ENCODE measurements at regions not wholly inside any gene's neighbourhood (a gene's known extent, or its start where the extent isn't known, plus 50 kb on each side); places are given as distances from the start of the nearest gene placed in this dataset.

DNA sequence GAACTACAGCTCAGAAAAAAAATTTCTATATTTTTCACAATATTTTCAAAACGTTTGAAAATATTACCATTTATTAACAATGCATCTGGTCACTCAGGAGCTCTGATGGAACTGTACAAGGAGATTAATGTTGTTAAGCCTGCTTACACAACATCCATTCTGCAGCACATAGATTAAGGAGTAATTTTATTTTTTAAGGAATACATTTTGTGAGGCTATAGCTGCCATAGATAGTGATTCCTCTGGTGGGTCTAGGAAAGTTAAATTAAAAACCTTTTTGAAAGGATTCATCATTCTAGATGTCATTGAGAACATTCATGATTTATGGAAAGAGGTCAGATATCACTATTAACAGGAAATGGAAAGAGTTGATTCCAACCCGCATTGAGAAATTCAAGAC is 196.9 kb downstream of the C3orf38 start:
- no peak for TF ChIP-seq CTCF (IDR thresholded peaks at IDR 0.05; ENCODE audit: low read depth, low read length)
- H3K27ac ChIP-seq (ENCODE audit: low read depth, low read length): no peak overlapping the region
- DNase-seq (ENCODE audit: low read depth, low spot score): no peak
- H3K27me3 ChIP-seq (ENCODE audit: control insufficient read depth, insufficient read depth, low read length): no peaks in the 10 kb centered on the region
- H3K4me3 ChIP-seq (ENCODE audit: low read depth, low read length): no peak overlapping the region
- no peaks in the 10 kb centered on the region for H3K9me3 ChIP-seq (ENCODE audit: control insufficient read depth, insufficient read depth, low read length)
- ChIA-PET POLR2A (no interaction called here), CTCF (no interaction called here)

DNA sequence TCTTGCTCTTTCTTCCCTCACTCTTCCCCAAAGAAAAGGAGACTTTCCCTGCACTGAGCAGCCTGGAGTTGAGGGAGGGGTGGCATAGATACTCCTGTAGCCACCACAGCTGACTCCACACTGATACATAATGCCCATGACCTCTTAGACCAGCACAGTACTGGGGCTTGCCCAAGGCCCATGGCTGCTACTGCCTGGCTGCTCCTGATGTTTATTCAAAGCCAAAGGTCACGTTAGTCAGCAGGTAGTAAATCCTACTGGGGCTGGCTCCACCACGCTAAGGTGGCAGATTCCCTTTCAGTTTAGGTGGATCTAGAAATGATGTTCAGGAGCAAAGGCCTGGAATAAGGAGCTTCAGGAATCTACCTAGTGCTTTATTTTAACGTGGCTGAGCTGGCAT is 212.7 kb downstream of the C3orf38 start:
- ChIA-PET POLR2A (no interaction called here), CTCF (no interaction called here)
- H3K4me3 ChIP-seq (ENCODE audit: low read depth, low read length): no peak overlapping the region
- no peak for TF ChIP-seq CTCF (IDR thresholded peaks at IDR 0.05; ENCODE audit: low read depth, low read length)
- no peaks in the 10 kb centered on the region for H3K27me3 ChIP-seq (ENCODE audit: control insufficient read depth, insufficient read depth, low read length)
- H3K27ac ChIP-seq (ENCODE audit: low read depth, low read length): no peak overlapping the region
- DNase-seq (ENCODE audit: low read depth, low spot score): no peak
- no peaks in the 10 kb centered on the region; the same call in 1 of the 2 replicates for H3K9me3 ChIP-seq (ENCODE audit: control insufficient read depth, insufficient read depth, low read length)

DNA sequence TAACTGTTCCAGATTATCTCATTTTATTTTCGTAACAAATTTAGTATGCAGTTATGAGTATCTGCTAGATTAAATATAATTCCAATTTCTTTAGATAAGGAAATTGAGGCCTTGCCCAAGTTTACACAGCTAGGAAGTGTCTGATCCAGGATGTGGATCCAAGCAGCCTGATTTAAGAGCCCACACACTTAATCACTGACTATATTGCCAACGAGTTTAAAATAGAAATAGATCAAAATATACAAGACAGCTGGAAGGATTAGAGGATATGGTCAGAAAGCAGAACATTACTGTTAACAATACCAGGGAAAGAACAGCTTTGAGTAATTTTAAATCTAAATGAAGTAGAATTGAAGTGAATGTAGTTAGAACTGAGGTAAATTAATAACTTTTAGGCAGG is 215.2 kb downstream of the C3orf38 start:
- ChIA-PET POLR2A (no interaction called here), CTCF (no interaction called here)
- TF ChIP-seq CTCF (IDR thresholded peaks at IDR 0.05; ENCODE audit: low read depth, low read length): no peak
- DNase-seq (ENCODE audit: low read depth, low spot score): no peak
- Histone ChIP-seq H3K9me3 (ENCODE audit: control insufficient read depth, insufficient read depth, low read length) (no peaks in the 10 kb centered on the region; the same call in 1 of the 2 replicates), H3K27me3 (ENCODE audit: control insufficient read depth, insufficient read depth, low read length) (no peaks in the 10 kb centered on the region), H3K27ac (ENCODE audit: low read depth, low read length) (no peak overlapping the region), H3K4me3 (ENCODE audit: low read depth, low read length) (no peak overlapping the region)

DNA sequence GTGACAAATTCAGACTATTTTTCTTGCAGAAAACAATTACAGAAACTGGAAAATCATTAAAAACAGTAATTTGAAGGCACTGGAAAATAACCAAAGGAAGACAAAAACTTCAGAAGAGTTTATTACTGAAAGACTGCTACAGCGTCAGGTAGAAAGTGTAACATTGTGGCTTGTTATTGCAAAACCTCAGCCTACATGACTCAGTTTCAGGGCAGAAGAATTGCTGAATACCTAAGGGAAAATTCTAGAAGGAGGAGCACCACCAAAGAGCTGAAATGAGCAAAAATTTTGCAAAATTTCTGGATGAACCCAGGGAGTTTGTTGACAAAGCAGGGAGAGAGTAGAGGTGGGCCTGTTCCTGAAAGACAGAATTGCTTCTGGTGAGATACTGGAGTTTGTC is 219.6 kb downstream of the C3orf38 start:
- CTCF ChIA-PET: no interaction called here
- TF ChIP-seq CTCF (IDR thresholded peaks at IDR 0.05; ENCODE audit: low read depth, low read length): no peak
- DNase-seq (ENCODE audit: low read depth, low spot score): no peak

DNA sequence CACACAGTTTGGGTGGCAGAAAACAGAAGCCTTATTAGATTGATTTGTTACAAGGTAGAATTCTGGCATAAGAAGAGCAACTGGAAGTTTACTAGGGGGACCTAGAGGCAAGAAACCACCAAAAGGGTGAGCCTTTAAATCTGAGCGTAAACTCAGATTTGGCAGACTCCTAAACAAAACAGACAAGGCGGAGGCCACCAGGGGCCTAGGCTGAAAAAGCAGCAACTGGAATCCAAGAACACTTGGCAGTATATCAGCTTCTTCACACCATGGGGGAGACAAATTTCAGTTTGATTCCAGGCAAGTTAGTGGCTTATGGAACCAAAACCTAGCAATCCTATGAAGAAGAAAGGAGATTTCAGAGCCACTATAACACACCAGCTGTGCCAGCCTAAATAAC is 220.0 kb downstream of the C3orf38 start:
- DNase-seq (ENCODE audit: low read depth, low spot score): no peak
- Histone ChIP-seq H3K4me3 (ENCODE audit: low read depth, low read length) (no peak overlapping the region), H3K27ac (ENCODE audit: low read depth, low read length) (no peak overlapping the region), H3K9me3 (ENCODE audit: control insufficient read depth, insufficient read depth, low read length) (no peaks in the 10 kb centered on the region), H3K27me3 (ENCODE audit: control insufficient read depth, insufficient read depth, low read length) (no peaks in the 10 kb centered on the region)
- no peak for TF ChIP-seq CTCF (IDR thresholded peaks at IDR 0.05; ENCODE audit: low read depth, low read length)
- POLR2A ChIA-PET: no interaction called here
- CTCF ChIA-PET: no interaction called here

More for the DNA sequence above, 219.6 kb downstream of the C3orf38 start:
- no peaks in the 10 kb centered on the region for H3K27me3 ChIP-seq (ENCODE audit: control insufficient read depth, insufficient read depth, low read length)
- H3K27ac ChIP-seq (ENCODE audit: low read depth, low read length): no peak overlapping the region
- H3K4me3 ChIP-seq (ENCODE audit: low read depth, low read length): no peak overlapping the region
- H3K9me3 ChIP-seq (ENCODE audit: control insufficient read depth, insufficient read depth, low read length): no peaks in the 10 kb centered on the region
- POLR2A ChIA-PET: no interaction called here

All from AG04450 (cell line).